SK-N-SH (cell line): ENCODE measurements at regions not wholly inside any gene's neighbourhood (a gene's known extent, or its start where the extent isn't known, plus 50 kb on each side); places are given as distances from the start of the nearest gene placed in this dataset.

ENCODE experiments used
- CTCF ChIA-PET: fragments of 300-600, 350-600 bp; formaldehyde crosslinking; extraction: SDS; loops from one replicate; lab custom pipeline; 2021; lab: Yijun Ruan, JAX
- POLR2A ChIA-PET: fragments of 350-600 bp; sonication (Branson Sonifier 250); formaldehyde crosslinking; extraction: SDS; loops from one replicate; lab custom pipeline; 2020; ENCODE audit warnings: antibody characterized with exemption, inconsistent platforms; lab: Yijun Ruan, JAX
- DNase-seq: peaks from one replicate; pipeline ENCODE4 v3.0.0; 2012
- H2AFZ ChIP-seq: fragments of 200-600 bp; sonication (generic); 2 replicates; pipeline ENCODE4 v1.8.1; 2016; ENCODE audit warnings: antibody characterized with exemption, mild to moderate bottlenecking, low read depth
- H3F3A ChIP-seq: fragments of 200-600 bp; sonication (generic); replicated peaks from 2 replicates; pipeline ENCODE3; 2016; ENCODE audit warnings: antibody characterized with exemption, mild to moderate bottlenecking; ENCODE audit not compliant: insufficient read depth
- H3K27ac ChIP-seq, 2 experiments: fragments of 200-500 bp in 1 of 2; fragments of 200-600 bp in 1 of 2; sonication (Bioruptor generic) in 1 of 2; sonication (generic), shearing (Covaris generic) in 1 of 2; 2 replicates each; pipeline versions ENCODE4 v1.5.1 to v1.6.1; 2014 to 2016; ENCODE audit warnings: low read depth in 2 of 2, inconsistent platforms in 1 of 2, low read length in 1 of 2, mild to moderate bottlenecking in 1 of 2, mixed read lengths in 1 of 2
- H3K27me3 ChIP-seq: fragments of 200-600 bp; sonication (generic), shearing (Covaris generic); 2 replicates; pipeline ENCODE4 v1.6.1; 2016; ENCODE audit warnings: mixed run types; ENCODE audit not compliant: insufficient read depth
- H3K36me3 ChIP-seq, 2 experiments: fragments of 200-500 bp in 1 of 2; fragments of 200-600 bp in 1 of 2; sonication (Bioruptor generic) in 1 of 2; sonication (generic) in 1 of 2; replicated peaks in 1 of 2; 2 replicates each; pipeline versions ENCODE3 to v1.5.1; 2014 to 2016; ENCODE audit warnings: low read length in 1 of 2, mild to moderate bottlenecking in 1 of 2; ENCODE audit not compliant: insufficient read depth in 2 of 2, control insufficient read depth in 1 of 2
- H3K4me1 ChIP-seq, 2 experiments: fragments of 200-500 bp in 1 of 2; fragments of 200-600 bp in 1 of 2; sonication (Bioruptor generic) in 1 of 2; sonication (generic), shearing (Covaris generic) in 1 of 2; 2 replicates each; pipeline versions ENCODE4 v1.5.1 to v1.6.1; 2014 to 2016; ENCODE audit warnings: low read depth in 1 of 2, low read length in 1 of 2, mixed run types in 1 of 2; ENCODE audit not compliant: insufficient read depth in 2 of 2, control insufficient read depth in 1 of 2
- H3K4me2 ChIP-seq: fragments of 200-600 bp; sonication (generic), shearing (Covaris generic); 2 replicates; pipeline ENCODE4 v1.6.1; 2017; ENCODE audit warnings: mixed run types
- H3K4me3 ChIP-seq, 2 experiments: fragments of 200-500 bp in 1 of 2; fragments of 200-600 bp in 1 of 2; sonication (Bioruptor generic) in 1 of 2; sonication (generic), shearing (Covaris generic) in 1 of 2; 2 replicates each; pipeline versions ENCODE4 v1.5.1 to v1.8.1; 2014 to 2016; ENCODE audit warnings: low read depth in 2 of 2, inconsistent platforms in 1 of 2, low read length in 1 of 2, mild to moderate bottlenecking in 1 of 2, mixed read lengths in 1 of 2, moderate library complexity in 1 of 2
- H3K79me2 ChIP-seq: fragments of 200-600 bp; sonication (generic); 2 replicates; pipeline ENCODE4 v1.8.1; 2017; ENCODE audit warnings: mild to moderate bottlenecking; ENCODE audit not compliant: insufficient read depth
- H3K9ac ChIP-seq: fragments of 200-600 bp; sonication (generic); 2 replicates; pipeline ENCODE4 v1.6.1; 2017; ENCODE audit warnings: mixed run types
- H3K9me2 ChIP-seq: fragments of 200-600 bp; sonication (generic); 2 replicates; pipeline ENCODE4 v1.6.1; 2017; ENCODE audit warnings: mixed run types
- H3K9me3 ChIP-seq: fragments of 200-600 bp; sonication (generic); 2 replicates; pipeline ENCODE4 v1.6.1; 2017; ENCODE audit warnings: mixed run types, mild to moderate bottlenecking, moderate library complexity
- H4K20me1 ChIP-seq: fragments of 200-600 bp; sonication (generic); 2 replicates; pipeline ENCODE4 v1.6.1; 2017; ENCODE audit warnings: mild to moderate bottlenecking, mixed run types; ENCODE audit not compliant: insufficient read depth
- EP300 ChIP-seq, 2 experiments: IDR thresholded peaks; 2 replicates each; pipeline versions ENCODE4 v1.4.0 to v1.6.1; 2012; ENCODE audit warnings: borderline replicate concordance in 1 of 2, low read depth in 1 of 2, low read length in 1 of 2
- EZH2phosphoT487 ChIP-seq: fragments of 200-600 bp; sonication (generic); IDR thresholded peaks from 2 replicates; pipeline ENCODE4 v1.6.1; 2017; ENCODE audit warnings: low read depth, mixed run types, mild to moderate bottlenecking, antibody characterized with exemption, moderate library complexity, borderline replicate concordance
- FOXJ3 ChIP-seq: sonication (generic); formaldehyde crosslinking; IDR thresholded peaks from 2 replicates; pipeline ENCODE4 v1.5.1; 2020; ENCODE audit warnings: mild to moderate bottlenecking, missing genetic modification reagents
- GABPA ChIP-seq: IDR thresholded peaks from 2 replicates; pipeline ENCODE4 v1.4.0; 2012; ENCODE audit warnings: low read depth, mild to moderate bottlenecking
- GATA2 ChIP-seq: sonication (generic); formaldehyde crosslinking; IDR thresholded peaks from 2 replicates; pipeline ENCODE4 v1.5.0; 2020; ENCODE audit warnings: mild to moderate bottlenecking, missing genetic modification reagents
- MEF2A ChIP-seq: IDR thresholded peaks from 2 replicates; pipeline ENCODE4 v1.4.0; 2012; ENCODE audit warnings: low read depth, borderline replicate concordance
- MXI1 ChIP-seq: IDR thresholded peaks from 2 replicates; pipeline ENCODE4 v1.6.1; 2012; ENCODE audit warnings: mild to moderate bottlenecking, low read depth, low read length, improper control_type of control experiment
- NFIC ChIP-seq: IDR thresholded peaks from 2 replicates; pipeline ENCODE4 v1.4.0; 2012; ENCODE audit warnings: borderline replicate concordance
- POLR2AphosphoS5 ChIP-seq: IDR thresholded peaks from 2 replicates; pipeline ENCODE4 v1.6.1; 2012; ENCODE audit warnings: low read depth, low read length
- RCOR1 ChIP-seq: fragments of 150-350 bp; IDR thresholded peaks from 2 replicates; pipeline ENCODE4 v1.6.1; 2017; ENCODE audit warnings: antibody characterized with exemption, low read length
- TAF1 ChIP-seq: IDR thresholded peaks from 2 replicates; pipeline ENCODE4 v1.6.1; 2012; ENCODE audit warnings: low read depth, mild to moderate bottlenecking, low read length, moderate library complexity, borderline replicate concordance
- TEAD4 ChIP-seq: IDR thresholded peaks from 2 replicates; pipeline ENCODE4 v1.4.0; 2012; ENCODE audit warnings: mild to moderate bottlenecking, borderline replicate concordance; ENCODE audit not compliant: insufficient read depth
- WGBS: methylation state at CpG from one replicate; pipeline ENCODE4 v1.1.6; 2017; ENCODE audit warnings: low lambda C conversion rate; 5-methylcytosine and 5-hydroxymethylcytosine counted together
- TF ChIP-seq, protein P1 (sequence below): IDR thresholded peaks from 2 replicates; pipeline ENCODE4 v1.6.1; 2012; ENCODE audit warnings: mild to moderate bottlenecking, low read depth, low read length, moderate library complexity
- TF ChIP-seq, protein P2 (sequence below): fragments of 150-350 bp; IDR thresholded peaks from 2 replicates; pipeline ENCODE4 v1.6.1; 2016; ENCODE audit warnings: mild to moderate bottlenecking, low read depth, low read length
- TF ChIP-seq, protein P3 (sequence below): IDR thresholded peaks from 2 replicates; pipeline ENCODE4 v1.4.0; 2012; ENCODE audit warnings: low read depth, borderline replicate concordance

DNA sequence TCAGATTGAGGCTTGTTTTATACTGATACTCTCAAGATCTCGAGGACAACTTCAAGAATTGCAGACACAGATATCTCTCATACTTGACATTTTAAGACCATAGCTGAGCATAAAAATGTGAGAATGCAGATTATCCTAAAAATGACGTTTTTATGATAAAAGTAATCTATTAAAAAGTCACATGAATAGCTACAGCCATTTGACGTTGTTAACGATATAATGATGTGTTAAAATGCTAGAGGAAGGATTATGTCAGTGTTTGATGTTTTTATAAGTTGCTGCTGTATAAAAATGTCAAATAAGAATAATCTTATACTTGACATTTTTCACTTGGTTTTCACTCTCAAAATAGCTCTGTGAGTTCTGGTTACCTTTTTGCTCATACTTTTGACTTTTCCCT lies 67.1 kb upstream of the NPVF start:
- no peak overlapping the region for H3K4me2 ChIP-seq
- TF ChIP-seq EZH2phosphoT487 (no peak), GABPA (no peak), TEAD4 (no peak), GATA2 (CRISPR knock-in tag) (no peak), MEF2A (no peak), EP300 (IDR thresholded peaks at IDR 0.05; ENCODE audit: borderline replicate concordance in 1 of 2, low read depth in 1 of 2, low read length in 1 of 2) (no peak), FOXJ3 (CRISPR knock-in tag) (no peak), TAF1 (no peak), POLR2AphosphoS5 (no peak)
- TF ChIP-seq, protein P1, sequence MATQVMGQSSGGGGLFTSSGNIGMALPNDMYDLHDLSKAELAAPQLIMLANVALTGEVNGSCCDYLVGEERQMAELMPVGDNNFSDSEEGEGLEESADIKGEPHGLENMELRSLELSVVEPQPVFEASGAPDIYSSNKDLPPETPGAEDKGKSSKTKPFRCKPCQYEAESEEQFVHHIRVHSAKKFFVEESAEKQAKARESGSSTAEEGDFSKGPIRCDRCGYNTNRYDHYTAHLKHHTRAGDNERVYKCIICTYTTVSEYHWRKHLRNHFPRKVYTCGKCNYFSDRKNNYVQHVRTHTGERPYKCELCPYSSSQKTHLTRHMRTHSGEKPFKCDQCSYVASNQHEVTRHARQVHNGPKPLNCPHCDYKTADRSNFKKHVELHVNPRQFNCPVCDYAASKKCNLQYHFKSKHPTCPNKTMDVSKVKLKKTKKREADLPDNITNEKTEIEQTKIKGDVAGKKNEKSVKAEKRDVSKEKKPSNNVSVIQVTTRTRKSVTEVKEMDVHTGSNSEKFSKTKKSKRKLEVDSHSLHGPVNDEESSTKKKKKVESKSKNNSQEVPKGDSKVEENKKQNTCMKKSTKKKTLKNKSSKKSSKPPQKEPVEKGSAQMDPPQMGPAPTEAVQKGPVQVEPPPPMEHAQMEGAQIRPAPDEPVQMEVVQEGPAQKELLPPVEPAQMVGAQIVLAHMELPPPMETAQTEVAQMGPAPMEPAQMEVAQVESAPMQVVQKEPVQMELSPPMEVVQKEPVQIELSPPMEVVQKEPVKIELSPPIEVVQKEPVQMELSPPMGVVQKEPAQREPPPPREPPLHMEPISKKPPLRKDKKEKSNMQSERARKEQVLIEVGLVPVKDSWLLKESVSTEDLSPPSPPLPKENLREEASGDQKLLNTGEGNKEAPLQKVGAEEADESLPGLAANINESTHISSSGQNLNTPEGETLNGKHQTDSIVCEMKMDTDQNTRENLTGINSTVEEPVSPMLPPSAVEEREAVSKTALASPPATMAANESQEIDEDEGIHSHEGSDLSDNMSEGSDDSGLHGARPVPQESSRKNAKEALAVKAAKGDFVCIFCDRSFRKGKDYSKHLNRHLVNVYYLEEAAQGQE = no peak
- TF ChIP-seq, protein P2, sequence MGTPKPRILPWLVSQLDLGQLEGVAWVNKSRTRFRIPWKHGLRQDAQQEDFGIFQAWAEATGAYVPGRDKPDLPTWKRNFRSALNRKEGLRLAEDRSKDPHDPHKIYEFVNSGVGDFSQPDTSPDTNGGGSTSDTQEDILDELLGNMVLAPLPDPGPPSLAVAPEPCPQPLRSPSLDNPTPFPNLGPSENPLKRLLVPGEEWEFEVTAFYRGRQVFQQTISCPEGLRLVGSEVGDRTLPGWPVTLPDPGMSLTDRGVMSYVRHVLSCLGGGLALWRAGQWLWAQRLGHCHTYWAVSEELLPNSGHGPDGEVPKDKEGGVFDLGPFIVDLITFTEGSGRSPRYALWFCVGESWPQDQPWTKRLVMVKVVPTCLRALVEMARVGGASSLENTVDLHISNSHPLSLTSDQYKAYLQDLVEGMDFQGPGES = no peak
- H3K27ac ChIP-seq = no peak overlapping the region
- no peaks in the 10 kb centered on the region for H3K9me2 ChIP-seq
- no peaks in the 10 kb centered on the region for H4K20me1 ChIP-seq
- no peaks in the 10 kb centered on the region for H3F3A ChIP-seq
- H3K27me3 ChIP-seq = no peaks in the 10 kb centered on the region
- H3K36me3 ChIP-seq = no peaks in the 10 kb centered on the region
- H3K9me3 ChIP-seq = no peaks in the 10 kb centered on the region
- no peak overlapping the region for H2AFZ ChIP-seq
- ChIA-PET POLR2A (no interaction called here), CTCF (interaction anchor here (0.9 to 2.2 kb wide), 2 partner anchors 11 to 44 kb away, joined by 3 to 10 read pairs; no protein-coding TSS in a partner anchor)
- H3K4me3 ChIP-seq = no peak overlapping the region
- no peaks in the 10 kb centered on the region for H3K4me1 ChIP-seq
- no peak overlapping the region for H3K9ac ChIP-seq
- 19% methylated on average over 4 of the region's 4 CpGs for WGBS
- H3K79me2 ChIP-seq = no peaks in the 10 kb centered on the region
- no peak for DNase-seq

DNA sequence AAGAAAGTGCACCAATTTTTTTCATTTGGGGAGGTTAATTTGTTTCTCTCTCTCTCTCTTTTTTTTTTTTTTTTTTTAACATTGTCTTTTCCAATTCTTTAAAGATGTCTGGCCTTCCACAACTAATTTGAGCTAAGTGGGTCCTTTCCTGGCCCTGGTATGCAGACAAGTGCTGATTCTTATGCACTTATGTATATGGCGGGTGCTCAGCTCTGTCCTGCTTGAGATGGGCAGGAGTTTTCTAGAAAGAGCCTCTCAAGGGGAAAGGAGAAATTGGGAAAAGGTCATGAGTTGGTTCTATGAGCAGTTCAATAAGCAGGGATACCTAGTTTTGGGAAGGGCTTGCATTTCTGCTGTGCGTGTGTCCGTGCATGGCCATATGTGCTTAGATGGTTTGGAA lies 67.8 kb upstream of the NPVF start:
- Histone ChIP-seq H4K20me1 (no peaks in the 10 kb centered on the region), H3K4me3 (no peak overlapping the region), H3K36me3 (no peaks in the 10 kb centered on the region), H3K9me3 (no peaks in the 10 kb centered on the region), H2AFZ (no peak overlapping the region), H3K27ac (no peak overlapping the region), H3K4me1 (no peaks in the 10 kb centered on the region), H3K4me2 (no peak overlapping the region), H3K9me2 (no peaks in the 10 kb centered on the region), H3K27me3 (no peaks in the 10 kb centered on the region), H3K79me2 (no peaks in the 10 kb centered on the region), H3F3A (no peaks in the 10 kb centered on the region), H3K9ac (no peak overlapping the region)
- POLR2A ChIA-PET = no interaction called here
- no peak for TF ChIP-seq NFIC
- TF ChIP-seq TAF1 = no peak
- no peak for TF ChIP-seq POLR2AphosphoS5
- TF ChIP-seq, protein P3, sequence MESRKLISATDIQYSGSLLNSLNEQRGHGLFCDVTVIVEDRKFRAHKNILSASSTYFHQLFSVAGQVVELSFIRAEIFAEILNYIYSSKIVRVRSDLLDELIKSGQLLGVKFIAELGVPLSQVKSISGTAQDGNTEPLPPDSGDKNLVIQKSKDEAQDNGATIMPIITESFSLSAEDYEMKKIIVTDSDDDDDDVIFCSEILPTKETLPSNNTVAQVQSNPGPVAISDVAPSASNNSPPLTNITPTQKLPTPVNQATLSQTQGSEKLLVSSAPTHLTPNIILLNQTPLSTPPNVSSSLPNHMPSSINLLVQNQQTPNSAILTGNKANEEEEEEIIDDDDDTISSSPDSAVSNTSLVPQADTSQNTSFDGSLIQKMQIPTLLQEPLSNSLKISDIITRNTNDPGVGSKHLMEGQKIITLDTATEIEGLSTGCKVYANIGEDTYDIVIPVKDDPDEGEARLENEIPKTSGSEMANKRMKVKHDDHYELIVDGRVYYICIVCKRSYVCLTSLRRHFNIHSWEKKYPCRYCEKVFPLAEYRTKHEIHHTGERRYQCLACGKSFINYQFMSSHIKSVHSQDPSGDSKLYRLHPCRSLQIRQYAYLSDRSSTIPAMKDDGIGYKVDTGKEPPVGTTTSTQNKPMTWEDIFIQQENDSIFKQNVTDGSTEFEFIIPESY = no peak
- no peak for TF ChIP-seq MXI1
- TF ChIP-seq FOXJ3 (CRISPR knock-in tag) = no peak
- TF ChIP-seq RCOR1 = no peak
- DNase-seq = no peak
- CTCF ChIA-PET = interaction anchor here (0.6 to 0.9 kb wide), 2 partner anchors 45 to 1181 kb away, joined by 3 read pairs; no protein-coding TSS in a partner anchor
- 72% methylated on average over 3 of the region's 3 CpGs for WGBS
